T-helper 1 cell treated with Interleukin-12 subunit alpha and Interleukin-12 subunit beta and Interleukin-4 antibody, amounts not matched to agents 30 ng/mL and 1 ng/mL, for 36 hours (primary cell): ENCODE measurements at regions not wholly inside any gene's neighbourhood (a gene's known extent, or its start where the extent isn't known, plus 50 kb on each side); places are given as distances from the start of the nearest gene placed in this dataset.

Source experiments
- intact Hi-C: fragments of 100-400 bp; cut with micrococcal nuclease; formaldehyde crosslinking; loops from one replicate; pipeline ENCODE4 v1.15.1; 2024

DNA sequence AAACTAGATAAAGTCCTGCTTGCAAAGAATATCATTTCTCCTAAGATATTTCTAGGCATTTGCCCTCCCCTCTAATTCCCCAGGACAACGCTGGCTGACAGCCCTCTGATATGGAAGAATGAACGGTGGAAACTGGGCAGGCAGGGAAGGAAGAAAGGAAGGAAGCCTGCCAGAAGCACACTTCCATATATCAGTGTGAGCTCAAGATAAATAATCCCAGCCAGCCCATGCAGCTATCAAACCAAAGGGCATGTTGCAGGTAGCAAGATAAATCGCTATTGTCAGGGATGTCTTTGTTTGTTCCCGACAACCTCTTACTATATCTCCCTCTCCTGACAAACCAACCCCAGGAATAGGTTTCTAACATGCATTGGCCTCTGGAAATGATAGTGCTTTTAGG, 412.8 kb downstream of the HNRNPD start:
- intact Hi-C loops = no loop called here

DNA sequence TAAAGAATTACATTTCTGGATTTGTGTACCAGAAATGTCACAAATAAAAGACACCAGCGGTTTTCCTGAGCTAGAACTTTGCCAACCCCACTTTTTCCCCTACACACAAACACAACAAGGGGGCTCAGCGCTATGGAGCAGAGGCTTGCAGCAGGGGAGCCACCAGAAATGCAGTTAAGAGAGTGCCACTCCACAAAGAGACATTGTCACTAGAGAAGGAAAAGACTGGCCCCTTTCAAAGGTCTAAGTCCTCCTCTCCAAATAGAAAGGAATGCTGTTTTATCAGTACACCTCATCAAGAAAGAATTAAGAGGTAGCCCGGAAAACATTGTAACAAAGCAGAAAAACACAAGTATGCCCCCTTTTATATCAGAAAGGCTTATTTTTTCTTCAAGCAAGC, 419.5 kb downstream of the HNRNPD start:
- intact Hi-C loops = no loop called here

DNA sequence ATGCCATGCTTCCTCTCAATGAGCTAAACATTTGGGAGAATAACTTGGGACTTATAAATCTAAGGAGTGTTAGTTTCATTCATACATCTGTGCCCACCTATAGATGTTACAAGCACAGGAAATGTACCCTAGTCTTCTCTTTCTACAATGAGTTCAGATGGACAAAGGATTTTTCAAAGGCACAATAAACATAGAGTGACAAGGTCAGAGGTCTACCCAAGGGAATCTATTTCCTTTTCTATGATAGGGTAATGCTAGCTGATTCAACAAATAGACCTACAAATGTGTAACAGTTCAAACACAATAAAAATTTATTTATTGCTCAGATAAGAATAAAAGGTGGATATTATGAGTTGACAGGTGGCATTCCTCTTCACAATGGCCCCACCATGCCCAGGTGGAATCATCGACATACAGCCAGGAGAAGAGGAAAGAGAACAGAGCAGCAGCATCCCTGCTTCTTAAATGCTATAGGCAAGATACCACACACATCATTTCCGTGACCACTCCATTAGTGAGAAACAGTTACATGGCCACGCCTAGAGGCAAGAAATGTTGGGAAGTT, 421.8 kb downstream of the HNRNPD start:
- intact Hi-C loops = no loop called here

DNA sequence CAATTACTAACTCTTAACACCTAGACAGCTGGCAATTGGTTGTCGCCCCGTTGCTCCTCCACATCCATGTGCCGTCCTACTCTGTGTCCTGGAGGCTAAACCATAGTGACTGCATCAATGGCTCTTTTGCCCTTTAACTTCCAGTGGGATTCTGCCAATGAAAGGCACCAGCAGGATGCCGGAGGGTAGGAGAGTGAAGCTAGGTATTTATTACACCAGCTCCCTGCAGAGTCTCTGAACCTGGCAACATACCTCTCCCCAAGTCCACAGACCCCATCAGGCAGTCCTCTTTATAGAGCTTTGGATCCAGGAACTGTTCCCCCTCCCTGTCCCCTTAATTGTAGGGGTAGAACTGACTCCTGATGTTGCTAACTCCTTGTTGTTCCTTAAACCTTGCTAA, 426.8 kb downstream of the HNRNPD start:
- intact Hi-C loops = no loop called here

DNA sequence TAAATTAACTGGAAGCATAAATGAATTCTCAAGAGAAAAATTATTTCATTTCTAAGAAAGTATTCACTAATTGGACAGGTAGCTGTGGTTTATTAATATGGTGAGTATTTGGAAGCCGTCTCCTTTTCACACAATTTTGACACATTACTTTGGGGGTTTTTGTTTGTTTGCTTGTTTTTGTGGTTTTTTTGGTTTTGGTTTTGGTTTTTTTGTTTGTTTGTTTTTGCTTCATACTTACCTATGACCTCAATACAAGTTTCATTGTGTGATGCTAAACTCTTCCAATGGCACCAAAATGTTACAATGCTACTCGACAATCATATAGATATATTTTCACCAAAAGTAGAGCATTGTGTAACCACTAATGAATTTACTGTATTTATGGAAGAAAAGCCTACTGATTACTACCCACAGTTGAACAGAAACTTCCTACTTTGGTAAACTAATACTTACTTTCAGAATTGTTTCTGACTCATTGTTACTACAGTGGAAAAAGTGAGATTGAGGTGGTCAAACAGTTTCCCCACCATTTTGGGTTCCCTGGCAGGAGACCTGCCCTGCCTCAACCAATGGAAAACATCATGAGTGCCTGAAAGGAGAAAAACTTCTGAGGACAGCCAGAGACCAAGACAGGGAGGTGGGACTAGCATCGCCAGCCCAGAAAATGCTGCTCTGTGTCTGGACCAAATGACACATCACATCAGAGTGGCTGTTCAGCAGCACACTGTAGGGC, 443.1 kb downstream of the HNRNPD start:
- intact Hi-C loops = no loop called here

DNA sequence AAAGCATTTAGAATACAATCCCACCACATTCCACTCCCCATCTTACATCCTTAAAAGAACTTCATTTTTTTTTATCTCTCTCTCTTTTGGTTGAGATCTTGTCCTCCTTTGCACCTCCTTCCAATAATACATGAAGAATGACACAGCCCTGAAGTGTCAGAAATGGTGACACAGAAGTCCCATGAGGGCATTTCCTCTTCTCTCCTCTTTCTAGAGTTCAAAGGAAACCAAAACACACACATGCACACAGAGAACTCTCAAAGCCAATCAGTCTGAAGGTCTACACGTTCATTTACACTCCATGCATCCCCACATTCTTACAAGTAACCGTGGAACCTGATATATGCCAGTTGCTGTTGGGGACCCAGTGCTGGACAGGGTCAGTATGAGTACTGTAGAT, 450.7 kb downstream of the HNRNPD start:
- intact Hi-C loops = no loop called here

DNA sequence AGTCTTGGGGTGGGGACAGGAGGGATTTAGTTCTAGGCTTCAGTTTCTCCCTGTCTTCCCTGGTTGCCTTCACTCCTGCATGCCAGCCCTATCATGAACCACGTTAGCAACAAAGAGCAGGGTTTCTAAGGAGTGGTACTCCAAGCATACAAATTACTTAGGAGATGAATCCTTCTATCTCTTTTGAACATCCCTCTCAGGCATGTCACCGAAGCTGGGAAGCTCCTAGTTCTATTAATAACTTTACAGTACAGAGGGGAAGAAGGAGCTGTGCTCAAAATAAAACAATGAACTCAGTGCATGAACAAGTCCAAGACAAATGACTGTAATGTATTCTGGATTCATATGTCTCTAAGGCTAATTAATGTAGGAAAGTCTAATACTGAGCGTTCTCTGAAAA, 450.6 kb upstream of the RASGEF1B start:
- intact Hi-C loops = no loop called here

DNA sequence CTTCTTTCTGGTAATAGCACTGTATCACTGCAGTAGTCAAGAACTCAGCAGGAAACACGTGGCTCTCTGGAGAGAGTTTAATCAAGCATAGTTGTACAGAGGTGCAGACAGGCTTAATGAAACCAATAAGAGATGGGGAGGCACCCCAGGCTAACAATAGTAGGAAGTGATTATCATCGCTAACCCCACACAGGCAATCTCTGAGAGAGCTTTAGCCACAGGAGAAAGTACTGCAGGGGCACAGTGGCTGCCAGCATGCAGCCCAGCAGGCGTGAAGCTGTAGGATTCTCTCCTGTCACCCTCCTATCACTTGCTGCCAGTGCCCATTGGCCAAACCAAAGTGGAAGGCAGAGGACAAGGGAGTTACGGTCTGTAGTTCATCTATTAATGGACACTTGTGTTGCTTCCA, 450.0 kb upstream of the RASGEF1B start:
- intact Hi-C loops = no loop called here

DNA sequence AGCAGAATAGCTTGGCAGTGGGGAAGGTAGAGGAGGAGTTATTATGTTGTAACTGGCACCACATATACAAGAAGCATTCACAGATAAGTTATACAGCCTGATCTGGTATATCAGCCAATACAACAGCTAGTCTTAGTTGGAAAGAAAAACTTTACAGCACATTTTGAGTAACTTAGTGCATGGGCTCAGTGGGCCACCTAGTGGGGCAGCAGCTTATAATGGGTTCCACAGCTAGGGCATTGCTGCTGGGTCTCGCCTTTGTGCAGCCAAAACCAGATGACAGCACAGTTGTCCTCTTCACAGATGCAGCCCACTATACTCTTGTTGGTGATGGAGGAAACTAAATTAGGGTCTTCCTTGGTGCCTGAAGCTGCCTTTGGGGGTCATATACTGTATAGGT, 448.1 kb upstream of the RASGEF1B start:
- intact Hi-C loops = loop anchor here (10.0 kb wide), 1 partner anchor 285 kb away; no protein-coding TSS in a partner anchor

DNA sequence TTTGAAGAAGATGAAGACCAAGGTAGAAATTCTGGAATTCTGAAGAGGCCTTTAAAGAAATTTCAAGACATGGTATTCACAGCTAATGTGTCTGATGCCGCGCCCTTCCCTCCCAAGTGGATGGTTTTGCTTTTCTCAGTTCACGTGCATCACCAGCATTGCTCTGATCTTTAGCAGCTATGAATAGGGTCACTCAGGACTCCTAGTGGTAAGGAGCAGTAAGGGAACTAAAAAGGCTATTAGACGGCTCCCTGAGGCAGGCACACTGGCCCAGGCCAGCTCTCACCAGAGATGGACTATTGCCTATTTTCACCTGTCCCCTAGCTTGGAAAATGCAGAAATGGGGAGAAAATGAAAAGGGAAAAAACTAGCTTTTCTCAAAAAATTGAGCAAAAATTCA, 447.5 kb upstream of the RASGEF1B start:
- intact Hi-C loops = loop anchor here (10.0 kb wide), 1 partner anchor 286 kb away; no protein-coding TSS in a partner anchor

DNA sequence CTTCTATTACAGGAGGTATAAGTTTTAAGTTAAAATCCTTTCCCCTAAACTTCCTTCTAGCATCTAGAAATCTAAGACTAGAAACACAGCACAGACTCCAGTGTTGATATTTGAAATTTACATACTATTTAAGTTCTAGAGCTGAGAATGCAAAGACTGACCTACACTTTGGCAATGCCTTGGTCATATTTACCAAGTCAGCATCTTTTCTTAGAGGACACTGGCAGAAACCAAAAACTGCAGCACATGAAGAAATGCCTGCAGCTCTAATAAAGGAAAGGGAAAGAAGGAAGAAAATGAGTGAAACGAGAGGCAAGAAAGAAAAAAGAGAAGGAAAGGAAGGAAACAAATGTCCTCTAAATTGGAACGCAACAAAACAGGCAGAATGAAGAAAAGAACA, 443.7 kb upstream of the RASGEF1B start:
- intact Hi-C loops = loop anchor here (10.0 kb wide), 1 partner anchor 289 kb away; no protein-coding TSS in a partner anchor

DNA sequence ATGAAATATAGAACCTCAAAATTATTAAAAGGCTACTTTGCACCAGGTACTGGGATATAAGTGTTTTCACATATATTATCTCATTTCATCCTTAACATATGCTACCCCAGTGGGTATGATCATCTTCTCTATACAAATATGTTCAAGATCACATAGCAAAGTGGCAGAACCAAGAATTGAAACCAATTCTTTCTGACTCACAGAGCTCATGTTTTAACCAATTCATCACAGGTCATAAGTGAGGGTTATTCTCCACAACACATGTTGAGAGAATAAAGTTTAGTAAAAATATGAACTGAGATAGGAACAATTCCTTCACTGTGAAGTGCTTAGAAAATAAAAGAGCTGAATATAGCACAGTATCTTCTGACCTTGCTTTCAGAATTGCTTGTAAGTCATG, 442.9 kb upstream of the RASGEF1B start:
- intact Hi-C loops = loop anchor here (1.0 to 10.0 kb wide), 3 partner anchors 290 to 508 kb away; no protein-coding TSS in a partner anchor

DNA sequence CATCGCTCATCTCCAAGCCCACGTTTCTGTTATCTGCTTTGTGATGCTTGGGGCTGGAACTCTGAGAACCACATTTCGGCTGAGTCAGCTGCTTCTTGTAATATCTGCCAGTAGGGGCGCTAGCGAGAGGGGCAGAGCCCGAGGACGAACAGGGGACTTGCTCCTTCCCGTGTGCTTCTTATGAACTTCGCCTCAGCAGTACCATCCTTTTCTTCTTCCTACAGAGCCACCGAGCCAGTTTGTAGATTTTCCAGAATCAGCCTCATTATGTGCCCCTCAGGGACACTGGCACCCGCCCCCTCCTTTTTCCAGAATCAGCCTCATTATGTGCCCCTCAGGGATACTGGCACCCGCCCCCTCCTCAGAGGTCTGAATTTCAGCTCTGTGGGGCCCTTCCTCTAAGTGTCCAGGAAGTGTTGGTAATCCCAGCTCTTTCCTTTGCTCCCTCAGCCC, 441.7 kb upstream of the RASGEF1B start:
- intact Hi-C loops = loop anchor here (2.0 to 10.0 kb wide), 3 partner anchors 291 to 447 kb away; no protein-coding TSS in a partner anchor

DNA sequence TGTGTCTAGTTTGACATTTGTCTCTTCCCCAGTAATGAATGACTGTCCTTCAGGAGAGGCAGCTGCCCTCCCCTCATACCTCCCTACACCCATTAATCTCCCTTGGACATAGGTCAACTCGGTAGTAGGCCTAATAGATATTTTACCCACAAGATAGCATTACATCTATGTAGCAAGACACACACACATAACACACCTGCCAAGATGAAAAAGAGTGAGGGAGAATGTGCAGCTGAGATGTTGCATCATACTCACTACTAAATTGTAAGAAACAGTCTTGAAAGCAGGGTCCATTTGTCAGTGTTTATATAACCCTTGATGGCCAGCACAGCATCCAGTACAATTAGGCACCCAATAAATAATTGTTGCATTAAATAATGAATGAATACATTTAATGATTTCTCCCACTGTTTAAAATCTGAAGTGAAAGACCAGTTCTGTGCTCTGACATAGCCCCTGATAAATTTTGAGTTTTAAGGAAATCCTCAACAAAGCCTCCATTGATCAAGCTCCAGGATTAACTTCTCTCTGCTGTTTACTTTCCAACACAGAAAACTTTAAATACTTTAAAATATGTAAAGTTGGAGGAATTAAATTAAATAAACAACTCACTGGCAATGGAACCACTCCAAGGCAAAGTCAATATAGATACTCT, 440.8 kb upstream of the RASGEF1B start:
- intact Hi-C loops = loop anchor here (2.0 to 10.0 kb wide), 3 partner anchors 292 to 446 kb away; no protein-coding TSS in a partner anchor

DNA sequence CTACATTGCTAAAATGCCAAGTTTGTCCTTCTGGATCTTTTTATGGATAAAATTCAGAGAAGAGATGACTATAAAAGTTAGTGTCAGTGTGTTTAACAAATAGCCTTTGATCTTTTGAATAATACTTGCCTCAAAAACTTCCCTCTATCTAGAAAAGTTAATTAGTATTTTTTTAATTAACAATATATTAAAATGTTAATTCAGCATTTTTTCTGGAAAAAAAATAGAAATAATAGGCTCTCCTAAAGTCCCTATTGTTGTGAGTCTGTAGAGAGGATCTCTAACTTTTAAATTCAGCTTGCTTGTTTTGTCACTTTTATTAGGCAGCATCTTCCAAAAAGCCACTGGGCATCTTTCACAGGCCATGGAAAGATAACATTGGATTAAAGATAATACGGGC, 435.2 kb upstream of the RASGEF1B start:
- intact Hi-C loops = no loop called here

DNA sequence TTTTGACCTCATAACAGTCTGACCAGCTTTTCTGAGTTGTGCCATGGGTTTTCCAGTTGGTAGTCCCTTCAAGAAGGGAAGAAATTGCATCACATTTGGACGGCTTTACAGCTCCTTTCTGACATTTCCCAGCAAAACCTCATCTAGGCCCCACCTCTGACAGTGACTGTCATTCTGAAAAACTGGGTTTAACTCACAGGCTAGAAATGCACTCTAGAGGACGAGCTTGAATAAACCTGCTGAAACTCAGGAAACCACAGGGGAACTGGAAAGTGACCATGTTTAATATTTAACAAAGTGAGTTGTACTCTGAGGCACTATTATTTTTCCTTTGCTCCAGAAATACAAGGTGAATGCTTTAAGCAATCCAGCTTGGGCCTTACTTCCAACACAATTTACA, 434.3 kb upstream of the RASGEF1B start:
- intact Hi-C loops = no loop called here

DNA sequence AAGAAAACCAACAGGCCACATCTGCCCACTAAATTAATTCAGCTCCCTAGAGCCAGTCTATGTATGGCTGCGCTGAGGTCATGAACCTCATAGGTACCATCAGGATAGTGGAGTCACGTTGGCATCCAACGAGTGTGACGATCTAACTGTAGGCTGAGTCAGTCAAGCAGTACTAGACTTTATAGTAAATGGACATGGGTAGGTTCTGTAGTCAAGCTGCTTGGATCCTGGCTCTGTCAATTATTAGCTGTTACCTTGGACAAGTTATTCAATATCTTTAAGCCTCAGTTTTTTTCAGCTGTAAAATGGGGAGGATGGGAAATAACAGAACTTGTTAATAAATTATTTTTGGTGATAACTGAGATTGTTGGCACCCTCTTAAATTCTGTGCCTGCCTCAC, 432.4 kb upstream of the RASGEF1B start:
- intact Hi-C loops = no loop called here

DNA sequence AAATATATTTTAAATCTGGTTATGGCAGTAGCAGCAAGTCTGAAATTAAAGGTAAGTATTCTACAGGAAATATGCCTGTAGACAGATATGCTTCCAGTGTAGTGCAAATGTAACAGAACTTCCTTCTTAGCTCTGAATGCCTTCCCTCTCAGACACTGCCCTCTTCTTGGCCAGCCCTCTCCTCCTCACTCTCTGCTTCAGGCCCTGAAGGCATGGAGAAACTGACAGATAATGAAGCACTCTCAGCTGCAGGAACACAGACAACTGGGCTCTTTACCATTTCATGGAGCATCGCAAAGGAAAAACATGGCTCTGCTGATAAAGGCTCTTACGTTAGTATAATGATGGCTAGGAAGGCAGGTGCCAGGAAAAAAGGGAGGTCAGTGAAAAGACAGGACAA, 431.5 kb upstream of the RASGEF1B start:
- intact Hi-C loops = no loop called here

DNA sequence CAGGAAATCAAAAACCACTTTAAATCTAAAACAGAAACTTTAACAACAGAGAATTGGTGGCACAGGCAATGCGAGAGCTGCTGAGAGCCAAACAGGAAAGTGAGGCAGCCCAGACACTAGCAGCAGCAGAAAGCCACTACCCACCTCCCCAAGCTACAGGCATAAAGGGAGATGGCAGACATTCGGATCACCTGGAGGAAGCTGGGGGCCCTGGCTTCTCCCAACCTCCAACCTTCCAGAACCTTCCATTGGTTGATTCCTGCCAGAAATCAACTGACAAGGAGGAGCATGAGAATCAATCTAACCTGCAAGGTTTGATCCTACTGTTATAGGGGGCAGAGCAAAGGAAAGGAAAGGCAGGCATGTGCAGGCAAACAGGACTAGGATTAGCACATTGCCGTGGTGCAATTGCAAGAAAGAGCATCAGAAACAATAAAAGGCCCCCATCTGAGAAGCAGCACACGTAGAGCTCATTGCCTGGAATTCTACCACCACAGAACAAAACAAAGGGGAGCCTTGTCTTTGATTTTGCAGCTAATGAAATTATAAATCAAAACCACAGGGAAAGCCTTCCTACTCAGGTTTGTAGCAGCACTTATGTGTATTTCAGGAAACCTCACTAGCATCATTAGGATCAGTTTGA, 427.3 kb upstream of the RASGEF1B start:
- intact Hi-C loops = no loop called here

DNA sequence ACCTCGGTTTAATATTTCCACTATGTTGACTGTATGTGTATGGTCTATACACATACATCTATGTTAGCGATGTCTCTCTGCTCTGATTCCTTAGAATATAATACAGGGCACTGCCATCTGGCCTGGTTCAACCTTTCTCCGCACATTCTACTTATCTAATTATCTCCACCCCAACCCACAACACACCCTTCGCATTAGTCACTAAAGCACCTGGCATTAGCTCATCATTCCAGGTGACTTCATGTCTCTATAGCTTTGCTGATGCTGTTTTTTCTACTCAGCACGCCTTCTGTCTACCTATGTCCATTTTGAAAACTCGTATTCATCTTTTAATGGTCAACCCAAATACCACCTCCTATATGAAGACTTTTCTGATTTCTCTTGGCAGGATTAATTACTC, 425.2 kb upstream of the RASGEF1B start:
- intact Hi-C loops = no loop called here

DNA sequence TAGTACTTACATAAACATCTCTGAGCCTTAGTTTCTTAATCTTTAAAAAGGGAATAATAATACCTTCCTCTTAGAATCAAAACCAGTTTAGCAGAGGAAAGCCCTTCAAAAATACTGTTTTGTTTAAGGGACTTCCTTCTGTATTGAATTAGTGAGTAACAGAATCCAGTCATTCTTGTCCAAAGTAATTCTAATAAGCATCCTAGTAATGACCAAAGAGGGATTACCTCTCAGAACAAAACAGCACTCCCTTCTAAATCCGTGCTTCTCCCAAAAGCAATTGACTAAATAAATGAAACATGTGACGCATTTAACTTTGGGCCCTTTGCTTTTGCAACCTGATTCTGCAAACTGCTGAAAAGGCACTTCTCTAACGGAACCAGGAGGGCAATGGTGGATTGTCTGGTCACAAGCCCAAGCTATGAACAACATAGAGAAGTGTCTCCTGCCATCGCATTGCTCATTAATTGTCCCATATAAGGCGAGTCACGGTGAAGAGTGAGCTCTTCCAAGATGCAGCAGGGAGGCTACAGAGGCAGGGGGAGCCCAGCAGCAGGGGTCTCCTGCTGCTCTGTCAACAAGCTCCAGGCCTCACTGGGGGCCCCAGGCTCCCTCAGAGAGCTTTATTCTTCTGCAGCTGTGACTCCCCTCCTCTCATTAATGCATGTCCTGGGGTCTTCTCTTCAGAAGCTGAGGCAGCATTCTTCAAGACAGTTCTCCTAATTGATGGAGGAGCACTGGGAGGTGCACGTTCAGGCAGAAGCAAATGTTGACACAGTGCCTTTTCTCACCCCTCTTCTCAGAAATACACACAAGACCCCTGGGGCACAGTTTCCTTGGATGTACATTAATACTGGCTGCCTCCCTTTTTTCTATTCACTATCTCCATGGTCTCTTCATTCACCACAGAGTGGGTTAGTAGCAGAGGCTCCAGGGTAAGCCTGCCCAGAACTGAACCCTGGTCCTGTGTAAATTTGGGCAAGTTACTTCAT, 419.6 kb upstream of the RASGEF1B start:
- intact Hi-C loops = no loop called here
